Thyroid gland (tissue), 4 donors: ENCODE measurements at regions not wholly inside any gene's neighbourhood (a gene's known extent, or its start where the extent isn't known, plus 50 kb on each side); places are given as distances from the start of the nearest gene placed in this dataset.

Experiments
- DNase-seq, 2 donors: peaks; one replicate each; pipeline ENCODE4 v3.0.0-alpha.2; 2019
- H3K27ac ChIP-seq, 3 donors: fragments of 200-600 bp; sonication (generic); 1 replicate in 2 of 3; 2 replicates in 1 of 3; pipeline ENCODE4 v1.5.1; 2016 to 2019; ENCODE audit warnings: mild to moderate bottlenecking in 1 of 3, moderate library complexity in 1 of 3
- H3K27me3 ChIP-seq: fragments of 200-600 bp; sonication (generic); one replicate; pipeline ENCODE4 v1.5.1; 2019
- H3K36me3 ChIP-seq, 2 donors: fragments of 200-600 bp; sonication (generic); one replicate each; pipeline ENCODE4 v1.5.1; 2016 to 2019
- H3K4me1 ChIP-seq, 2 donors: fragments of 200-600 bp; sonication (generic); one replicate each; pipeline ENCODE4 v1.5.1; 2017 to 2019
- H3K4me3 ChIP-seq, 3 donors: fragments of 200-600 bp; sonication (generic); replicated peaks in 1 of 3; 1 replicate in 2 of 3; 2 replicates in 1 of 3; pipeline ENCODE4 v1.5.1; 2016; ENCODE audit warnings: mild to moderate bottlenecking in 1 of 3
- H3K9me3 ChIP-seq: fragments of 200-600 bp; sonication (generic); one replicate; pipeline ENCODE4 v1.5.1; 2017
- CTCF ChIP-seq, 6 experiments: fragments of 200-600 bp in 3 of 6; fragments of 450-650 bp in 3 of 6; sonication (generic) in 3 of 6; IDR thresholded peaks; one replicate each; pipeline ENCODE4 v1.5.1; 2016 to 2019; ENCODE audit warnings: antibody characterized with exemption in 6 of 6, mild to moderate bottlenecking in 2 of 6, inconsistent platforms in 1 of 6, moderate library complexity in 1 of 6
- POLR2A ChIP-seq, 2 donors: fragments of 450-650 bp; IDR thresholded peaks; one replicate each; pipeline ENCODE4 v1.6.1; 2017; ENCODE audit warnings: antibody characterized with exemption in 2 of 2, mild to moderate bottlenecking in 2 of 2, moderate library complexity in 1 of 2
- WGBS, 2 donors: methylation state at CpG; one replicate each; pipeline ENCODE4 v1.1.5; 2017; 5-methylcytosine and 5-hydroxymethylcytosine counted together
- intact Hi-C: fragments of 100-400 bp; cut with DNase I; formaldehyde crosslinking; loops from one replicate; pipeline ENCODE4 v1.15.1; 2023

- TF ChIP-seq POLR2A (IDR thresholded peaks at IDR 0.05) (no peak), CTCF (IDR thresholded peaks at IDR 0.05) (no peak)
- no peak overlapping the region for H3K27ac ChIP-seq
- no peaks in the 10 kb centered on the region for H3K4me1 ChIP-seq
- intact Hi-C loops, result no loop called here
- no peaks in the 10 kb centered on the region for H3K9me3 ChIP-seq
- no peaks in the 10 kb centered on the region for H3K27me3 ChIP-seq
- no peak overlapping the region for H3K4me3 ChIP-seq
- no peak for DNase-seq
- H3K36me3 ChIP-seq, result no peaks in the 10 kb centered on the region
Observed at GRCh38 chr4:28675582-28675981, 1814.9 kb downstream of the STIM2 start.

- TF ChIP-seq POLR2A (IDR thresholded peaks at IDR 0.05) (no peak), CTCF (IDR thresholded peaks at IDR 0.05) (no peak)
- H3K4me1 ChIP-seq, result no peaks in the 10 kb centered on the region
- H3K27ac ChIP-seq, result no peak overlapping the region
- H3K36me3 ChIP-seq, result no peaks in the 10 kb centered on the region
- no peaks in the 10 kb centered on the region for H3K27me3 ChIP-seq
- DNase-seq, result no peak
- H3K9me3 ChIP-seq, result no peaks in the 10 kb centered on the region
- intact Hi-C loops, result no loop called here
- H3K4me3 ChIP-seq, result no peak overlapping the region
Observed at GRCh38 chr4:28677808-28678207, 1817.2 kb downstream of the STIM2 start.

- no peak for TF ChIP-seq CTCF (IDR thresholded peaks at IDR 0.05)
- TF ChIP-seq POLR2A (IDR thresholded peaks at IDR 0.05), result no peak
- Histone ChIP-seq H3K4me3 (no peak overlapping the region), H3K27ac (no peak overlapping the region), H3K27me3 (no peaks in the 10 kb centered on the region), H3K9me3 (no peaks in the 10 kb centered on the region), H3K4me1 (no peaks in the 10 kb centered on the region), H3K36me3 (no peaks in the 10 kb centered on the region)
- no peak for DNase-seq
- WGBS, 2 donors, result 75 to 82% methylated on average over 1 of the region's 1 CpG
- intact Hi-C loops, result no loop called here
Observed at GRCh38 chr4:28682847-28683246, 1822.2 kb downstream of the STIM2 start.

- intact Hi-C loops, result no loop called here
- no peak overlapping the region for H3K4me3 ChIP-seq
Observed at GRCh38 chr4:28686618-28687017, 1826.0 kb downstream of the STIM2 start.

GRCh38 chr4:28690890-28691289, 1830.2 kb downstream of the STIM2 start:
- WGBS, 2 donors, result 82 to 86% methylated on average over 1 of the region's 1 CpG
- TF ChIP-seq POLR2A (IDR thresholded peaks at IDR 0.05) (no peak), CTCF (IDR thresholded peaks at IDR 0.05) (no peak)
- Histone ChIP-seq H3K4me3 (no peak overlapping the region), H3K9me3 (no peaks in the 10 kb centered on the region), H3K36me3 (no peaks in the 10 kb centered on the region), H3K27ac (no peak overlapping the region), H3K27me3 (no peaks in the 10 kb centered on the region), H3K4me1 (no peaks in the 10 kb centered on the region)
- intact Hi-C loops, result no loop called here
- no peak for DNase-seq

More at GRCh38 chr4:28686618-28687017, 1826.0 kb downstream of the STIM2 start:
- no peaks in the 10 kb centered on the region for H3K27me3 ChIP-seq
- no peaks in the 10 kb centered on the region for H3K36me3 ChIP-seq
- H3K27ac ChIP-seq, result no peak overlapping the region
- TF ChIP-seq CTCF (IDR thresholded peaks at IDR 0.05) (no peak), POLR2A (IDR thresholded peaks at IDR 0.05) (no peak)
- DNase-seq, result no peak
- 60 to 65% methylated on average over 4 of the region's 4 CpGs for WGBS, 2 donors
- H3K4me1 ChIP-seq, result no peaks in the 10 kb centered on the region
- H3K9me3 ChIP-seq, result no peaks in the 10 kb centered on the region
